A549 (cell line): ENCODE measurements at regions not wholly inside any gene's neighbourhood (a gene's known extent, or its start where the extent isn't known, plus 50 kb on each side); places are given as distances from the start of the nearest gene placed in this dataset.

Experiments
- CEBPB ChIP-seq, 2 experiments: fragments of >200 bp in 1 of 2; sonication (Bioruptor Twin) in 1 of 2; formaldehyde crosslinking in 1 of 2; IDR thresholded peaks; 2 replicates each; pipeline ENCODE4 v1.6.1; 2012 to 2016
- PHF8 ChIP-seq: fragments of 200-600 bp; sonication (generic); IDR thresholded peaks from 2 replicates; pipeline ENCODE4 v1.6.1; 2016; ENCODE audit warnings: low read depth, mild to moderate bottlenecking, antibody characterized with exemption, moderate library complexity, borderline replicate concordance
- POLR2A ChIP-seq: IDR thresholded peaks from 2 replicates; pipeline ENCODE4 v1.6.1; 2012; ENCODE audit warnings: mild to moderate bottlenecking, low read length
- RFX5 ChIP-seq: fragments of 450-650 bp; IDR thresholded peaks from 2 replicates; pipeline ENCODE4 v1.7.1; 2014; ENCODE audit warnings: antibody characterized with exemption, mild to moderate bottlenecking, moderate library complexity
- TP53 ChIP-seq: fragments of 250-450 bp; sonication (Bioruptor Pico); IDR thresholded peaks from 2 replicates; pipeline ENCODE4 v1.5.0; 2021; ENCODE audit warnings: mild to moderate bottlenecking, moderate library complexity
- TF ChIP-seq, protein P1 (sequence below): fragments of >200 bp; sonication (Bioruptor Twin); formaldehyde crosslinking; IDR thresholded peaks from 3 replicates; pipeline ENCODE4 v1.5.1; 2016
- TF ChIP-seq, protein P2 (sequence below): IDR thresholded peaks from 2 replicates; pipeline ENCODE4 v1.6.1; 2012; ENCODE audit warnings: low read depth, borderline replicate concordance

- TF ChIP-seq RFX5: no peak
- TF ChIP-seq, protein P1, sequence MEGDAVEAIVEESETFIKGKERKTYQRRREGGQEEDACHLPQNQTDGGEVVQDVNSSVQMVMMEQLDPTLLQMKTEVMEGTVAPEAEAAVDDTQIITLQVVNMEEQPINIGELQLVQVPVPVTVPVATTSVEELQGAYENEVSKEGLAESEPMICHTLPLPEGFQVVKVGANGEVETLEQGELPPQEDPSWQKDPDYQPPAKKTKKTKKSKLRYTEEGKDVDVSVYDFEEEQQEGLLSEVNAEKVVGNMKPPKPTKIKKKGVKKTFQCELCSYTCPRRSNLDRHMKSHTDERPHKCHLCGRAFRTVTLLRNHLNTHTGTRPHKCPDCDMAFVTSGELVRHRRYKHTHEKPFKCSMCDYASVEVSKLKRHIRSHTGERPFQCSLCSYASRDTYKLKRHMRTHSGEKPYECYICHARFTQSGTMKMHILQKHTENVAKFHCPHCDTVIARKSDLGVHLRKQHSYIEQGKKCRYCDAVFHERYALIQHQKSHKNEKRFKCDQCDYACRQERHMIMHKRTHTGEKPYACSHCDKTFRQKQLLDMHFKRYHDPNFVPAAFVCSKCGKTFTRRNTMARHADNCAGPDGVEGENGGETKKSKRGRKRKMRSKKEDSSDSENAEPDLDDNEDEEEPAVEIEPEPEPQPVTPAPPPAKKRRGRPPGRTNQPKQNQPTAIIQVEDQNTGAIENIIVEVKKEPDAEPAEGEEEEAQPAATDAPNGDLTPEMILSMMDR: peak; percentile 44
- TF ChIP-seq TP53 (CRISPR knock-in tag): no peak
- no peak for TF ChIP-seq POLR2A
- TF ChIP-seq PHF8: no peak
- no peak for TF ChIP-seq CEBPB (IDR thresholded peaks at IDR 0.05)
- TF ChIP-seq, protein P2, sequence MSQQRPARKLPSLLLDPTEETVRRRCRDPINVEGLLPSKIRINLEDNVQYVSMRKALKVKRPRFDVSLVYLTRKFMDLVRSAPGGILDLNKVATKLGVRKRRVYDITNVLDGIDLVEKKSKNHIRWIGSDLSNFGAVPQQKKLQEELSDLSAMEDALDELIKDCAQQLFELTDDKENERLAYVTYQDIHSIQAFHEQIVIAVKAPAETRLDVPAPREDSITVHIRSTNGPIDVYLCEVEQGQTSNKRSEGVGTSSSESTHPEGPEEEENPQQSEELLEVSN: no peak
Observed at GRCh38 chr16:5633845-5634440, 536.3 kb upstream of the EEF2KMT start.
